ENCODE measurements at regions not wholly inside any gene's neighbourhood (a gene's known extent, or its start where the extent isn't known, plus 50 kb on each side); places are given as distances from the start of the nearest gene placed in this dataset.

GRCh38 chr2:83572400-83572799 is 886.7 kb downstream of the SUCLG1 start:
- DNase-seq (ENCODE audit: low read depth in 2 of 2): no peak

GRCh38 chr2:83567551-83567950 is 891.5 kb downstream of the SUCLG1 start:
- no peak for DNase-seq (ENCODE audit: low read depth in 2 of 2)

GRCh38 chr2:83565626-83566025 is 893.5 kb downstream of the SUCLG1 start:
- DNase-seq (ENCODE audit: low read depth in 2 of 2): peak in 1 of 2 experiments; percentile 21

GRCh38 chr2:83565181-83565580 is 893.9 kb downstream of the SUCLG1 start:
- peak; percentile 78 to 81 for DNase-seq (ENCODE audit: low read depth in 2 of 2)

GRCh38 chr2:83561592-83561991 is 897.5 kb downstream of the SUCLG1 start:
- DNase-seq (ENCODE audit: low read depth in 2 of 2): no peak

GRCh38 chr2:83536556-83536955 is 922.5 kb downstream of the SUCLG1 start:
- DNase-seq (ENCODE audit: low read depth in 2 of 2): peak; percentile 50 to 52

GRCh38 chr2:83534416-83534815 is 924.7 kb downstream of the SUCLG1 start:
- DNase-seq (ENCODE audit: low read depth in 2 of 2): no peak

GRCh38 chr2:83531206-83531826 is 927.8 kb downstream of the SUCLG1 start:
- no peak for DNase-seq (ENCODE audit: low read depth in 2 of 2)

- no peak for DNase-seq (ENCODE audit: low read depth in 2 of 2)
Observed at GRCh38 chr2:83528767-83529166, 930.3 kb downstream of the SUCLG1 start.

GRCh38 chr2:83522891-83523493 is 936.1 kb downstream of the SUCLG1 start:
- DNase-seq (ENCODE audit: low read depth in 2 of 2): no peak

- no peak for DNase-seq (ENCODE audit: low read depth in 2 of 2)
Observed at GRCh38 chr2:83517727-83518368, 941.2 kb downstream of the SUCLG1 start.

GRCh38 chr2:83516503-83516902 is 942.6 kb downstream of the SUCLG1 start:
- no peak for DNase-seq (ENCODE audit: low read depth in 2 of 2)

GRCh38 chr2:83487451-83487850 is 971.6 kb downstream of the SUCLG1 start:
- no peak for DNase-seq (ENCODE audit: low read depth in 2 of 2)

- peak in 1 of 2 experiments; percentile 4 for DNase-seq (ENCODE audit: low read depth in 2 of 2)
Observed at GRCh38 chr2:83481436-83481835, 977.6 kb downstream of the SUCLG1 start.

- no peak for DNase-seq (ENCODE audit: low read depth in 2 of 2)
Observed at GRCh38 chr2:83478037-83478436, 981.0 kb downstream of the SUCLG1 start.

- no peak for DNase-seq (ENCODE audit: low read depth in 2 of 2)
Observed at GRCh38 chr2:83475371-83475770, 983.7 kb downstream of the SUCLG1 start.

- DNase-seq (ENCODE audit: low read depth in 2 of 2): peak in 1 of 2 experiments; percentile 3
Observed at GRCh38 chr2:83471655-83472054, 987.4 kb downstream of the SUCLG1 start.

GRCh38 chr2:83470928-83471327 is 988.2 kb downstream of the SUCLG1 start:
- no peak for DNase-seq (ENCODE audit: low read depth in 2 of 2)

GRCh38 chr2:83464444-83464843 is 994.6 kb downstream of the SUCLG1 start:
- DNase-seq (ENCODE audit: low read depth in 2 of 2): no peak

- DNase-seq (ENCODE audit: low read depth in 2 of 2): no peak
Observed at GRCh38 chr2:83462881-83463280, 996.2 kb downstream of the SUCLG1 start.

- DNase-seq (ENCODE audit: low read depth in 2 of 2): no peak
Observed at GRCh38 chr2:83461135-83461534, 997.9 kb downstream of the SUCLG1 start.

GRCh38 chr2:83459456-83459855 is 999.6 kb downstream of the SUCLG1 start:
- DNase-seq (ENCODE audit: low read depth in 2 of 2): peak in 1 of 2 experiments; percentile 4

GRCh38 chr2:83435989-83436388 is 1023.1 kb downstream of the SUCLG1 start:
- DNase-seq (ENCODE audit: low read depth in 2 of 2): no peak
